H1 (cell line): ENCODE measurements at regions not wholly inside any gene's neighbourhood (a gene's known extent, or its start where the extent isn't known, plus 50 kb on each side); places are given as distances from the start of the nearest gene placed in this dataset.

ENCODE experiments used
- CTCF ChIA-PET: fragments of 300-600 bp; sonication (Branson Sonifier 250); formaldehyde crosslinking; loops from one replicate; lab custom pipeline; 2021; ENCODE audit not compliant: partially characterized antibody; lab: Charles Lee
- POLR2A ChIA-PET: fragments of 300-600 bp; sonication (Branson Sonifier 250); formaldehyde crosslinking; loops from one replicate; lab custom pipeline; 2021; ENCODE audit warnings: inconsistent platforms; ENCODE audit not compliant: partially characterized antibody; lab: Charles Lee
- DNase-seq, 2 experiments: peaks; one replicate each; pipeline versions ENCODE4 v3.0.0 to v3.0.0-alpha.2; 2010 to 2022; ENCODE audit warnings: low spot score in 2 of 2, low read depth in 1 of 2, mixed read lengths in 1 of 2
- FAIRE-seq: peaks from 2 replicates; lab custom pipeline; 2011; peaks lifted over from hg19 to GRCh38; lab: Jason Lieb, UNC
- H2AFZ ChIP-seq: 2 replicates; pipeline ENCODE4 v1.8.1; 2012; ENCODE audit warnings: low read length, inconsistent platforms
- H2AK5ac ChIP-seq: 2 replicates; pipeline ENCODE4 v1.6.1; 2013; ENCODE audit warnings: low read depth, low read length
- H2BK120ac ChIP-seq: replicated peaks from 2 replicates; pipeline ENCODE3; 2013; ENCODE audit warnings: low read depth, low read length, inconsistent platforms
- H2BK12ac ChIP-seq: 2 replicates; pipeline ENCODE4 v1.6.1; 2013; ENCODE audit warnings: low read depth, low read length
- H2BK15ac ChIP-seq: 2 replicates; pipeline ENCODE4 v1.6.1; 2013; ENCODE audit warnings: low read length
- H2BK20ac ChIP-seq: 2 replicates; pipeline ENCODE4 v1.6.1; 2013; ENCODE audit warnings: low read length
- H2BK5ac ChIP-seq: 2 replicates; pipeline ENCODE4 v1.6.1; 2013; ENCODE audit warnings: low read depth, low read length
- H3K14ac ChIP-seq: 2 replicates; pipeline ENCODE4 v1.6.1; 2013; ENCODE audit warnings: inconsistent platforms; ENCODE audit not compliant: insufficient read length
- H3K18ac ChIP-seq: 2 replicates; pipeline ENCODE4 v1.6.1; 2013; ENCODE audit warnings: low read length; ENCODE audit errors: extremely low read depth
- H3K23ac ChIP-seq: 2 replicates; pipeline ENCODE4 v1.6.1; 2013; ENCODE audit warnings: inconsistent platforms; ENCODE audit not compliant: insufficient read length
- H3K23me2 ChIP-seq: 2 replicates; pipeline ENCODE4 v1.6.1; 2013; ENCODE audit warnings: low read depth, low read length
- H3K27ac ChIP-seq: 2 replicates; pipeline ENCODE4 v1.6.1; 2011; ENCODE audit warnings: low read depth, low read length, inconsistent platforms
- H3K27me3 ChIP-seq, 4 experiments: replicated peaks in 1 of 4; 1 replicate in 1 of 4; 2 replicates in 3 of 4; pipeline versions ENCODE4 v1.6.1 to v1.8.1; 2011 to 2013; ENCODE audit warnings: low read length in 3 of 4, mild to moderate bottlenecking in 3 of 4, inconsistent platforms in 2 of 4, mixed read lengths in 2 of 4, moderate library complexity in 1 of 4; ENCODE audit not compliant: control insufficient read depth in 3 of 4, insufficient read depth in 3 of 4; ENCODE audit errors: extremely low read depth in 1 of 4
- H3K36me3 ChIP-seq, 4 experiments: 2 replicates each; pipeline versions ENCODE4 v1.6.1 to v1.8.1; 2011 to 2013; ENCODE audit warnings: mild to moderate bottlenecking in 4 of 4, low read length in 3 of 4, moderate library complexity in 2 of 4, control low read depth in 1 of 4, inconsistent platforms in 1 of 4; ENCODE audit not compliant: insufficient read depth in 4 of 4, control insufficient read depth in 2 of 4
- H3K4ac ChIP-seq: replicated peaks from 2 replicates; pipeline ENCODE3; 2013; ENCODE audit warnings: low read length, low read depth, mixed read lengths, inconsistent platforms; ENCODE audit not compliant: insufficient read length
- H3K4me1 ChIP-seq, 4 experiments: replicated peaks in 1 of 4; 1 replicate in 1 of 4; 2 replicates in 3 of 4; pipeline versions ENCODE4 v1.6.1 to v1.8.1; 2011 to 2013; ENCODE audit warnings: low read length in 3 of 4, inconsistent platforms in 2 of 4, mixed read lengths in 1 of 4; ENCODE audit not compliant: insufficient read depth in 4 of 4, control insufficient read depth in 3 of 4
- H3K4me2 ChIP-seq, 2 experiments: 2 replicates each; pipeline versions ENCODE4 v1.6.1 to v1.8.1; 2011 to 2013; ENCODE audit warnings: low read depth in 2 of 2, low read length in 2 of 2, control low read depth in 1 of 2, inconsistent platforms in 1 of 2, mild to moderate bottlenecking in 1 of 2; ENCODE audit not compliant: insufficient read depth in 1 of 2
- H3K4me3 ChIP-seq, 4 experiments: fragments of 200-600, 300-600 bp in 1 of 4; sonication (generic), shearing (Covaris generic), sonication (Bioruptor Twin) in 1 of 4; 2 replicates each; pipeline versions ENCODE4 v1.5.1 to v1.8.1; 2011 to 2016; ENCODE audit warnings: low read length in 4 of 4, low read depth in 3 of 4, control low read depth in 2 of 4, inconsistent platforms in 2 of 4, mild to moderate bottlenecking in 2 of 4, mixed read lengths in 1 of 4, moderate library complexity in 1 of 4; ENCODE audit not compliant: insufficient read depth in 2 of 4; ENCODE audit errors: extremely low read depth in 1 of 4
- H3K56ac ChIP-seq: replicated peaks from 2 replicates; pipeline ENCODE3; 2013; ENCODE audit warnings: low read depth, mild to moderate bottlenecking, mixed read lengths, low read length, inconsistent platforms; ENCODE audit not compliant: insufficient read length
- H3K79me1 ChIP-seq: 2 replicates; pipeline ENCODE4 v1.6.1; 2013; ENCODE audit warnings: low read depth, low read length, control low read depth
- H3K79me2 ChIP-seq, 2 experiments: 2 replicates each; pipeline versions ENCODE4 v1.6.1 to v1.8.1; 2012 to 2013; ENCODE audit warnings: low read length in 2 of 2, mild to moderate bottlenecking in 2 of 2, inconsistent platforms in 1 of 2; ENCODE audit not compliant: insufficient read depth in 2 of 2, control insufficient read depth in 1 of 2
- H3K9ac ChIP-seq, 4 experiments: replicated peaks in 1 of 4; 1 replicate in 1 of 4; 2 replicates in 3 of 4; pipeline versions ENCODE4 v1.6.1 to v1.8.1; 2011 to 2013; ENCODE audit warnings: low read depth in 3 of 4, low read length in 3 of 4, control low read depth in 2 of 4, mild to moderate bottlenecking in 2 of 4, moderate library complexity in 2 of 4, inconsistent platforms in 1 of 4; ENCODE audit errors: extremely low read depth in 1 of 4
- H3K9me3 ChIP-seq, 2 experiments: 2 replicates each; pipeline versions ENCODE4 v1.6.1 to v1.8.1; 2012 to 2013; ENCODE audit warnings: mild to moderate bottlenecking in 2 of 2, moderate library complexity in 2 of 2, control low read depth in 1 of 2, inconsistent platforms in 1 of 2, low read depth in 1 of 2, low read length in 1 of 2, mixed read lengths in 1 of 2; ENCODE audit not compliant: insufficient read depth in 2 of 2
- H4K20me1 ChIP-seq, 2 experiments: replicated peaks in 1 of 2; 2 replicates each; pipeline versions ENCODE3 to v1.8.1; 2011 to 2013; ENCODE audit warnings: inconsistent platforms in 2 of 2, low read length in 2 of 2, mild to moderate bottlenecking in 1 of 2; ENCODE audit not compliant: insufficient read depth in 2 of 2, control insufficient read depth in 1 of 2
- H4K5ac ChIP-seq: 2 replicates; pipeline ENCODE4 v1.6.1; 2013; ENCODE audit warnings: low read length, low read depth, mixed read lengths, inconsistent platforms; ENCODE audit not compliant: insufficient read length
- H4K8ac ChIP-seq: 2 replicates; pipeline ENCODE4 v1.8.0; 2013; ENCODE audit warnings: mild to moderate bottlenecking, moderate library complexity, low read length, inconsistent platforms; ENCODE audit not compliant: insufficient read depth; ENCODE audit errors: extremely low read depth
- H4K91ac ChIP-seq: replicated peaks from 2 replicates; pipeline ENCODE3; 2013; ENCODE audit warnings: low read length, mixed read lengths, inconsistent platforms; ENCODE audit not compliant: insufficient read length
- ASH2L ChIP-seq: fragments of 200-600, 300-600 bp; sonication (generic); IDR thresholded peaks from one replicate; pipeline ENCODE4 v1.7.1; 2017; ENCODE audit warnings: low read length
- ATF3 ChIP-seq: IDR thresholded peaks from 2 replicates; pipeline ENCODE4 v1.6.1; 2011; ENCODE audit warnings: low read depth, mild to moderate bottlenecking, low read length; ENCODE audit not compliant: insufficient read depth
- BRCA1 ChIP-seq: IDR thresholded peaks from 2 replicates; pipeline ENCODE4 v1.6.1; 2012; ENCODE audit warnings: low read depth, low read length, improper control_type of control experiment
- CEBPB ChIP-seq: IDR thresholded peaks from 2 replicates; pipeline ENCODE4 v1.6.1; 2012; ENCODE audit warnings: low read depth, low read length
- EP300 ChIP-seq, 2 experiments: IDR thresholded peaks; 1 replicate in 1 of 2; 2 replicates in 1 of 2; pipeline ENCODE4 v1.6.1; 2011 to 2012; ENCODE audit warnings: low read depth in 2 of 2, low read length in 2 of 2, mild to moderate bottlenecking in 2 of 2, borderline replicate concordance in 1 of 2, inconsistent platforms in 1 of 2, moderate library complexity in 1 of 2
- RXRA ChIP-seq: IDR thresholded peaks from 2 replicates; pipeline ENCODE4 v1.6.1; 2011; ENCODE audit warnings: low read depth, mild to moderate bottlenecking, low read length, moderate library complexity; ENCODE audit not compliant: insufficient read depth
- SP4 ChIP-seq: IDR thresholded peaks from 2 replicates; pipeline ENCODE4 v1.6.1; 2012; ENCODE audit warnings: low read length, inconsistent platforms
- YY1 ChIP-seq: IDR thresholded peaks from 2 replicates; pipeline ENCODE4 v1.6.1; 2011; ENCODE audit warnings: low read depth, mild to moderate bottlenecking, low read length
- WGBS, 2 experiments: shearing (Covaris generic) in 1 of 2; methylation state at CpG; one replicate each; pipeline versions ENCODE4 v1.1.6 to v1.1.7; 2013 to 2015; ENCODE audit warnings: low lambda C conversion rate in 2 of 2, mixed read lengths in 2 of 2, inconsistent platforms in 1 of 2, low coverage in 1 of 2, missing lambda C conversion rate in 1 of 2; ENCODE audit not compliant: insufficient replicate concordance in 2 of 2, insufficient coverage in 1 of 2, insufficient read length in 1 of 2; ENCODE audit errors: extremely low coverage in 1 of 2, missing lambda C conversion rate in 1 of 2; 5-methylcytosine and 5-hydroxymethylcytosine counted together

- H4K91ac ChIP-seq: no peak overlapping the region
- no peaks in the 10 kb centered on the region for H3K36me3 ChIP-seq
- DNase-seq: no peak
- H2BK120ac ChIP-seq: no peak overlapping the region
- H3K4ac ChIP-seq: no peak overlapping the region
- H2BK5ac ChIP-seq: no peak overlapping the region
- no peak overlapping the region for H3K18ac ChIP-seq
- no peak overlapping the region for H3K4me3 ChIP-seq
- no peak overlapping the region for H2BK15ac ChIP-seq
- no peak overlapping the region for H4K5ac ChIP-seq
- no peak overlapping the region for H2BK12ac ChIP-seq
- H3K79me1 ChIP-seq: no peaks in the 10 kb centered on the region
- no peaks in the 10 kb centered on the region for H4K20me1 ChIP-seq
- no peaks in the 10 kb centered on the region for H3K27me3 ChIP-seq
- no peak overlapping the region for H4K8ac ChIP-seq
- H3K9me3 ChIP-seq: no peaks in the 10 kb centered on the region; a peak in 1 of 4 replicates
- CTCF ChIA-PET: interaction anchor here (1.3 to 2.1 kb wide), 4 partner anchors 10 to 65 kb away, joined by 4 to 9 read pairs (median 7); no protein-coding TSS in a partner anchor
- no peak overlapping the region for H3K23ac ChIP-seq
- POLR2A ChIA-PET: no interaction called here
- TF ChIP-seq CEBPB: no peak
- no peak for TF ChIP-seq SP4
- no peak for TF ChIP-seq ASH2L
- TF ChIP-seq YY1: no peak
- TF ChIP-seq RXRA: no peak
- TF ChIP-seq EP300 (IDR thresholded peaks at IDR 0.05; ENCODE audit: borderline replicate concordance in 1 of 2, low read depth in 2 of 2, low read length in 2 of 2): no peak
- TF ChIP-seq BRCA1: no peak
- TF ChIP-seq ATF3: no peak
- TF ChIP-seq, all 59 proteins: peak for 0
- no peak overlapping the region for H3K56ac ChIP-seq
- H3K9ac ChIP-seq: no peak overlapping the region
- no peak overlapping the region for H3K14ac ChIP-seq
- no peaks in the 10 kb centered on the region for H3K23me2 ChIP-seq
- H3K79me2 ChIP-seq: no peaks in the 10 kb centered on the region
- H2BK20ac ChIP-seq: no peak overlapping the region
- H3K27ac ChIP-seq: no peak overlapping the region
- FAIRE-seq: no peak
- no peak overlapping the region for H3K4me2 ChIP-seq
- H3K4me1 ChIP-seq: peaks cover 0 to 6% (median 0%) of the 10 kb centered on the region in 4 experiments; a peak in 1 of 7 replicates
- no peak overlapping the region for H2AFZ ChIP-seq
- no peak overlapping the region for H2AK5ac ChIP-seq
- WGBS, 2 experiments: 98% methylated on average over 2 of the region's 2 CpGs; no CpG with 5 or more reads in 1 of the 2 experiments
Observed at GRCh38 chr12:92583910-92584309, 118.9 kb upstream of the PLEKHG7 start.
